Neural cell (in vitro differentiated cells): ENCODE measurements at regions not wholly inside any gene's neighbourhood (a gene's known extent, or its start where the extent isn't known, plus 50 kb on each side); places are given as distances from the start of the nearest gene placed in this dataset.

Source experiments
- H2AFZ ChIP-seq: fragments of 200-600, 300-800 bp; sonication (generic), shearing (Covaris generic); 2 replicates; pipeline ENCODE4 v1.6.0; 2014; ENCODE audit warnings: low read depth, mild to moderate bottlenecking, antibody characterized with exemption, low read length, moderate library complexity
- H3F3A ChIP-seq: fragments of 200-600 bp; shearing (Covaris generic); 2 replicates; pipeline ENCODE4 v1.6.1; 2016; ENCODE audit warnings: mild to moderate bottlenecking, moderate library complexity, mixed read lengths, antibody characterized with exemption, low read length; ENCODE audit not compliant: insufficient read depth, poor library complexity, severe bottlenecking
- H3K27ac ChIP-seq: fragments of 200-600, 300-800 bp; sonication (generic), shearing (Covaris generic); 2 replicates; pipeline ENCODE4 v1.5.1; 2014; ENCODE audit warnings: mild to moderate bottlenecking, low read length, moderate library complexity
- H3K27me3 ChIP-seq: fragments of 300-800, 200-600 bp; sonication (generic), shearing (Covaris generic); 2 replicates; pipeline ENCODE4 v1.6.0; 2014; ENCODE audit warnings: mild to moderate bottlenecking, low read depth, low read length, moderate library complexity; ENCODE audit not compliant: insufficient read depth
- H3K36me3 ChIP-seq: fragments of 300-800, 200-600 bp; sonication (generic), shearing (Covaris generic); 2 replicates; pipeline ENCODE4 v1.5.1; 2014; ENCODE audit warnings: mild to moderate bottlenecking, antibody characterized with exemption, low read length, moderate library complexity; ENCODE audit not compliant: insufficient read depth
- H3K4me2 ChIP-seq: fragments of 300-800, 200-600 bp; sonication (generic), shearing (Covaris generic); 2 replicates; pipeline ENCODE4 v1.6.0; 2014; ENCODE audit warnings: mild to moderate bottlenecking, low read length
- H3K4me3 ChIP-seq: fragments of 300-800, 200-600 bp; sonication (generic), shearing (Covaris generic); 2 replicates; pipeline ENCODE4 v1.5.1; 2014; ENCODE audit warnings: mild to moderate bottlenecking, low read length, moderate library complexity
- H3K79me2 ChIP-seq: fragments of 200-600 bp; shearing (Covaris generic); replicated peaks from 2 replicates; pipeline ENCODE4 v1.6.0; 2014; ENCODE audit warnings: mild to moderate bottlenecking, low read length, moderate library complexity; ENCODE audit not compliant: insufficient read depth
- H3K9ac ChIP-seq: fragments of 300-800, 200-600 bp; sonication (generic), shearing (Covaris generic); 2 replicates; pipeline ENCODE4 v1.6.1; 2016; ENCODE audit warnings: mild to moderate bottlenecking, low read length, mixed read lengths
- H3K9me2 ChIP-seq: fragments of 200-600 bp; shearing (Covaris generic); 2 replicates; pipeline ENCODE4 v1.6.1; 2016; ENCODE audit warnings: mild to moderate bottlenecking, low read length, mixed read lengths; ENCODE audit not compliant: insufficient read depth
- H3K9me3 ChIP-seq: fragments of 200-600, 300-800 bp; sonication (generic), shearing (Covaris generic); 2 replicates; pipeline ENCODE4 v1.6.1; 2016; ENCODE audit warnings: mild to moderate bottlenecking, mixed run types, low read length, moderate library complexity, mixed read lengths
- H4K20me1 ChIP-seq: fragments of 200-600 bp; shearing (Covaris generic); 2 replicates; pipeline ENCODE4 v1.6.1; 2016; ENCODE audit warnings: mild to moderate bottlenecking, mixed run types; ENCODE audit not compliant: insufficient read depth
- CTCF ChIP-seq: fragments of 450-650 bp; IDR thresholded peaks from 2 replicates; pipeline ENCODE4 v1.5.1; 2014; ENCODE audit warnings: antibody characterized with exemption, mild to moderate bottlenecking, moderate library complexity; ENCODE audit not compliant: poor library complexity, severe bottlenecking
- EP300 ChIP-seq: fragments of 450-650 bp; conservative IDR thresholded peaks from 2 replicates; pipeline ENCODE4 v1.6.1; 2014; ENCODE audit warnings: antibody characterized with exemption, mild to moderate bottlenecking, moderate library complexity; ENCODE audit not compliant: poor library complexity, severe bottlenecking
- EZH2 ChIP-seq: fragments of 200-600, 300-800 bp; shearing (Covaris generic), sonication (generic); IDR thresholded peaks from 2 replicates; pipeline ENCODE4 v1.6.1; 2014; ENCODE audit warnings: antibody characterized with exemption, low read length, borderline replicate concordance, mild to moderate bottlenecking; ENCODE audit not compliant: insufficient read depth, poor library complexity, severe bottlenecking
- MXI1 ChIP-seq: fragments of 450-650 bp; conservative IDR thresholded peaks from 2 replicates; pipeline ENCODE4 v1.6.1; 2014; ENCODE audit warnings: antibody characterized with exemption, mild to moderate bottlenecking; ENCODE audit not compliant: poor library complexity, severe bottlenecking
- POLR2AphosphoS5 ChIP-seq: IDR thresholded peaks from 2 replicates; pipeline ENCODE4 v1.6.1; 2012
- RAD21 ChIP-seq: fragments of 450-650 bp; conservative IDR thresholded peaks from 2 replicates; pipeline ENCODE4 v1.6.1; 2014; ENCODE audit warnings: antibody characterized with exemption, mild to moderate bottlenecking, moderate library complexity
- REST ChIP-seq: IDR thresholded peaks from 2 replicates; pipeline ENCODE4 v1.6.1; 2012; ENCODE audit warnings: borderline replicate concordance
- SMC3 ChIP-seq: fragments of 450-650 bp; conservative IDR thresholded peaks from 2 replicates; pipeline ENCODE4 v1.6.1; 2014; ENCODE audit warnings: antibody characterized with exemption, mild to moderate bottlenecking, moderate library complexity; ENCODE audit not compliant: poor library complexity
- TAF1 ChIP-seq: IDR thresholded peaks from 2 replicates; pipeline ENCODE4 v1.6.1; 2012; ENCODE audit warnings: low read depth

- no peaks in the 10 kb centered on the region for H3K9me3 ChIP-seq
- no peaks in the 10 kb centered on the region for H3K27me3 ChIP-seq
- H3K27ac ChIP-seq, result no peak overlapping the region
- no peak overlapping the region for H3K4me2 ChIP-seq
- no peak overlapping the region for H3K4me3 ChIP-seq
- no peaks in the 10 kb centered on the region for H4K20me1 ChIP-seq
- H2AFZ ChIP-seq, result no peak overlapping the region
- TF ChIP-seq EP300 (no peak), CTCF (no peak), MXI1 (no peak), RAD21 (no peak), POLR2AphosphoS5 (no peak), TAF1 (no peak), SMC3 (no peak), EZH2 (no peak), REST (no peak)
- H3F3A ChIP-seq, result no peaks in the 10 kb centered on the region
- H3K36me3 ChIP-seq, result no peaks in the 10 kb centered on the region
- H3K9ac ChIP-seq, result no peak overlapping the region
- H3K79me2 ChIP-seq, result no peaks in the 10 kb centered on the region
- no peaks in the 10 kb centered on the region for H3K9me2 ChIP-seq
Observed at GRCh38 chr2:49355611-49356010, 201.3 kb upstream of the FSHR start.

GRCh38 chr2:49351560-49351959, 197.2 kb upstream of the FSHR start:
- Histone ChIP-seq H3K9ac (no peak overlapping the region), H3K27me3 (no peaks in the 10 kb centered on the region), H3K79me2 (no peaks in the 10 kb centered on the region), H3K9me2 (no peaks in the 10 kb centered on the region), H3K4me3 (no peak overlapping the region), H3K9me3 (no peaks in the 10 kb centered on the region), H3F3A (no peaks in the 10 kb centered on the region), H3K27ac (no peak overlapping the region), H3K4me2 (no peak overlapping the region), H4K20me1 (no peaks in the 10 kb centered on the region), H3K36me3 (no peaks in the 10 kb centered on the region), H2AFZ (no peak overlapping the region)
- TF ChIP-seq RAD21 (no peak), POLR2AphosphoS5 (no peak), TAF1 (no peak), MXI1 (no peak)

GRCh38 chr2:49343638-49344037, 189.3 kb upstream of the FSHR start:
- no peak for TF ChIP-seq REST
- TF ChIP-seq MXI1, result no peak
- TF ChIP-seq RAD21, result no peak
- no peak for TF ChIP-seq EZH2
- H3K79me2 ChIP-seq, result no peaks in the 10 kb centered on the region
- H3F3A ChIP-seq, result no peaks in the 10 kb centered on the region
- no peaks in the 10 kb centered on the region for H3K9me2 ChIP-seq
- no peak overlapping the region for H3K27ac ChIP-seq
- no peaks in the 10 kb centered on the region for H4K20me1 ChIP-seq
- H3K9me3 ChIP-seq, result no peaks in the 10 kb centered on the region
- no peaks in the 10 kb centered on the region for H3K36me3 ChIP-seq
- H3K9ac ChIP-seq, result no peak overlapping the region
- H3K27me3 ChIP-seq, result no peaks in the 10 kb centered on the region
- H3K4me2 ChIP-seq, result no peak overlapping the region
- H3K4me3 ChIP-seq, result no peak overlapping the region
- no peak overlapping the region for H2AFZ ChIP-seq
